GM23338 (cell line): ENCODE measurements at regions not wholly inside any gene's neighbourhood (a gene's known extent, or its start where the extent isn't known, plus 50 kb on each side); places are given as distances from the start of the nearest gene placed in this dataset.

Experiments
- ATAC-seq: fragments of 200-7000 bp; cut with Tn5 transposase; 3 replicates; pipeline ENCODE4 v1.9.1; 2020
- DNase-seq: peaks from one replicate; pipeline ENCODE4 v3.0.0-alpha.2; 2015; ENCODE audit warnings: low spot score
- H2AFZ ChIP-seq: fragments of 200-600 bp; sonication (generic); 2 replicates; pipeline ENCODE4 v1.8.0; 2016; ENCODE audit warnings: antibody characterized with exemption, mild to moderate bottlenecking, moderate library complexity
- H3F3A ChIP-seq: fragments of 200-600 bp; sonication (generic); replicated peaks from 2 replicates; pipeline ENCODE4 v1.8.0; 2017; ENCODE audit warnings: antibody characterized with exemption, mixed run types, low read depth
- H3K27ac ChIP-seq: fragments of 200-600 bp; sonication (generic); 2 replicates; pipeline ENCODE4 v1.6.1; 2016; ENCODE audit warnings: low read depth
- H3K27me3 ChIP-seq: fragments of 200-600 bp; sonication (generic); 2 replicates; pipeline ENCODE4 v1.8.0; 2016; ENCODE audit warnings: mild to moderate bottlenecking, mixed run types, moderate library complexity; ENCODE audit not compliant: insufficient read depth
- H3K36me3 ChIP-seq: fragments of 200-600 bp; sonication (generic); 2 replicates; pipeline ENCODE4 v1.8.0; 2016; ENCODE audit warnings: mild to moderate bottlenecking; ENCODE audit not compliant: insufficient read depth
- H3K4me1 ChIP-seq: fragments of 200-600 bp; sonication (generic); 2 replicates; pipeline ENCODE4 v1.8.0; 2016; ENCODE audit warnings: mild to moderate bottlenecking, moderate library complexity; ENCODE audit not compliant: insufficient read depth
- H3K4me2 ChIP-seq: fragments of 200-600 bp; sonication (generic); 2 replicates; pipeline ENCODE4 v1.7.1; 2017; ENCODE audit warnings: mixed run types
- H3K4me3 ChIP-seq: fragments of 200-600 bp; sonication (generic); 2 replicates; pipeline ENCODE4 v1.6.1; 2016; ENCODE audit warnings: mixed run types
- H3K79me2 ChIP-seq: fragments of 200-600 bp; sonication (generic); replicated peaks from 2 replicates; pipeline ENCODE4 v1.8.0; 2017; ENCODE audit warnings: mild to moderate bottlenecking; ENCODE audit not compliant: insufficient read depth
- H3K9me2 ChIP-seq: fragments of 200-600 bp; sonication (generic); 2 replicates; pipeline ENCODE4 v1.8.0; 2017; ENCODE audit not compliant: insufficient read depth
- H4K20me1 ChIP-seq: fragments of 200-600 bp; sonication (generic); replicated peaks from 2 replicates; pipeline ENCODE4 v1.8.0; 2017; ENCODE audit warnings: mild to moderate bottlenecking; ENCODE audit not compliant: insufficient read depth
- H3K27ac Mint-ChIP-seq: 2 replicates; pipeline ENCODE4 v1.8.0; 2020; ENCODE audit warnings: inconsistent platforms, mild to moderate bottlenecking, moderate library complexity, mixed read lengths
- H3K27me3 Mint-ChIP-seq: 3 replicates; pipeline ENCODE4 v1.8.0; 2022; ENCODE audit warnings: low read depth, mild to moderate bottlenecking, moderate library complexity, mixed read lengths, inconsistent platforms; ENCODE audit not compliant: insufficient read depth, poor library complexity
- H3K36me3 Mint-ChIP-seq: 3 replicates; pipeline ENCODE4 v1.8.0; 2021; ENCODE audit warnings: low read depth, mild to moderate bottlenecking, inconsistent platforms, moderate library complexity, mixed read lengths
- H3K4me1 Mint-ChIP-seq: 3 replicates; pipeline ENCODE4 v1.8.0; 2020; ENCODE audit warnings: mild to moderate bottlenecking, inconsistent platforms, mixed read lengths
- H3K4me3 Mint-ChIP-seq: 3 replicates; pipeline ENCODE4 v1.8.0; 2021; ENCODE audit warnings: moderate library complexity, mild to moderate bottlenecking, inconsistent platforms, mixed read lengths
- H3K9me3 Mint-ChIP-seq: 3 replicates; pipeline ENCODE4 v1.8.0; 2020; ENCODE audit warnings: moderate library complexity, mild to moderate bottlenecking, inconsistent platforms, mixed read lengths
- CREB1 ChIP-seq: fragments of 250-450 bp; sonication (Bioruptor Pico); IDR thresholded peaks from 2 replicates; pipeline ENCODE4 v1.5.0; 2020; ENCODE audit warnings: low read depth, mild to moderate bottlenecking, moderate library complexity
- EZH2phosphoT487 ChIP-seq: fragments of 200-600 bp; sonication (generic); IDR thresholded peaks from one replicate; pipeline ENCODE4 v1.8.1; 2018; ENCODE audit warnings: antibody characterized with exemption; ENCODE audit not compliant: unreplicated experiment
- JUNB ChIP-seq: IDR thresholded peaks from one replicate; pipeline ENCODE4 v1.6.1; 2016; ENCODE audit warnings: antibody characterized with exemption; ENCODE audit not compliant: unreplicated experiment
- NANOG ChIP-seq: IDR thresholded peaks from 2 replicates; pipeline ENCODE4 v1.6.1; 2016; ENCODE audit warnings: antibody characterized with exemption, borderline replicate concordance
- REST ChIP-seq: IDR thresholded peaks from one replicate; pipeline ENCODE4 v1.6.1; 2018; ENCODE audit warnings: antibody characterized with exemption; ENCODE audit not compliant: unreplicated experiment
- STAT1 ChIP-seq: IDR thresholded peaks from one replicate; pipeline ENCODE4 v1.6.1; 2016; ENCODE audit warnings: antibody characterized with exemption; ENCODE audit not compliant: unreplicated experiment
- ZNF114 ChIP-seq: fragments of 250-450 bp; sonication (Bioruptor Pico); IDR thresholded peaks from 2 replicates; pipeline ENCODE4 v1.5.0; 2020; ENCODE audit warnings: mild to moderate bottlenecking, moderate library complexity
- TF ChIP-seq, protein P1 (sequence below), 2 experiments: fragments of 200-600 bp in 1 of 2; sonication (generic) in 1 of 2; conservative IDR thresholded peaks; 2 replicates each; pipeline versions ENCODE4 v1.5.1 to v1.6.1; 2016 to 2017; ENCODE audit warnings: antibody characterized with exemption in 2 of 2, low read depth in 2 of 2, mild to moderate bottlenecking in 2 of 2, moderate library complexity in 1 of 2
- TF ChIP-seq, protein P2 (sequence below): fragments of 250-450 bp; sonication (Bioruptor Pico); IDR thresholded peaks from 2 replicates; pipeline ENCODE4 v1.5.0; 2020; ENCODE audit warnings: mild to moderate bottlenecking, moderate library complexity

- TF ChIP-seq REST = no peak
- TF ChIP-seq, protein P1, sequence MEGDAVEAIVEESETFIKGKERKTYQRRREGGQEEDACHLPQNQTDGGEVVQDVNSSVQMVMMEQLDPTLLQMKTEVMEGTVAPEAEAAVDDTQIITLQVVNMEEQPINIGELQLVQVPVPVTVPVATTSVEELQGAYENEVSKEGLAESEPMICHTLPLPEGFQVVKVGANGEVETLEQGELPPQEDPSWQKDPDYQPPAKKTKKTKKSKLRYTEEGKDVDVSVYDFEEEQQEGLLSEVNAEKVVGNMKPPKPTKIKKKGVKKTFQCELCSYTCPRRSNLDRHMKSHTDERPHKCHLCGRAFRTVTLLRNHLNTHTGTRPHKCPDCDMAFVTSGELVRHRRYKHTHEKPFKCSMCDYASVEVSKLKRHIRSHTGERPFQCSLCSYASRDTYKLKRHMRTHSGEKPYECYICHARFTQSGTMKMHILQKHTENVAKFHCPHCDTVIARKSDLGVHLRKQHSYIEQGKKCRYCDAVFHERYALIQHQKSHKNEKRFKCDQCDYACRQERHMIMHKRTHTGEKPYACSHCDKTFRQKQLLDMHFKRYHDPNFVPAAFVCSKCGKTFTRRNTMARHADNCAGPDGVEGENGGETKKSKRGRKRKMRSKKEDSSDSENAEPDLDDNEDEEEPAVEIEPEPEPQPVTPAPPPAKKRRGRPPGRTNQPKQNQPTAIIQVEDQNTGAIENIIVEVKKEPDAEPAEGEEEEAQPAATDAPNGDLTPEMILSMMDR (conservative IDR thresholded peaks at IDR 0.05; ENCODE audit: low read depth in 2 of 2) = no peak
These were observed 338.1 kb downstream of the ACTR3B start (continued) for GRCh38 chr7:153097511-153098201.

DNA sequence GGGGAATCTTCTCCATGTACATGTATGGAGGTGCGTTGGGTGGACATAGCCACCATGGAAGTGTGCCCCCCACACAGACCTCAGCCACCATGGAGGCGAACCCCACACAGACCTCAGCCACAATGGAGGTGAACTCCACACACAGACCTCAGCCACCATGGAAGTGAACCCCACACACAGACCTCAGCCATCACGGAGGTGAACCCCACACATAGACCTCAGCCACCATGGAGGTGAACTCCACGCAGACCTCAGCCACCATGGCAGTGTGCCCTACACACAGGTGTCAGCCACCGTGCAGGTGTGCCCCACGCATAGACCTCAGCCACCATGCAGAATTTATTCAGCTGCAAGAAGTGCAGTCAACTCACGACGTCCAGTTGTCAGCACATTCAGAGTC, 339.7 kb downstream of the ACTR3B start:
- Mint-ChIP-seq H3K4me3 (no peak overlapping the region), H3K27ac (no peak overlapping the region), H3K9me3 (peaks cover 8% of the 10 kb centered on the region), H3K36me3 (no peaks in the 10 kb centered on the region; the same call in 2 of the 3 replicates), H3K4me1 (no peaks in the 10 kb centered on the region), H3K27me3 (peaks cover 2% of the 10 kb centered on the region)
- Histone ChIP-seq H3F3A (no peaks in the 10 kb centered on the region), H3K79me2 (no peaks in the 10 kb centered on the region), H3K36me3 (no peaks in the 10 kb centered on the region), H3K27ac (no peak overlapping the region), H4K20me1 (no peaks in the 10 kb centered on the region), H3K27me3 (no peaks in the 10 kb centered on the region), H3K4me1 (no peaks in the 10 kb centered on the region), H3K4me2 (no peak overlapping the region), H3K9me2 (no peaks in the 10 kb centered on the region), H2AFZ (no peak overlapping the region), H3K4me3 (no peak overlapping the region)
- ATAC-seq (no peak), DNase-seq (no peak)
- no peak for TF ChIP-seq ZNF114
- no peak for TF ChIP-seq STAT1
- no peak for TF ChIP-seq CREB1 (CRISPR knock-in tag)
- no peak for TF ChIP-seq REST
- TF ChIP-seq NANOG = no peak
- no peak for TF ChIP-seq EZH2phosphoT487
- no peak for TF ChIP-seq JUNB
- TF ChIP-seq, protein P2, sequence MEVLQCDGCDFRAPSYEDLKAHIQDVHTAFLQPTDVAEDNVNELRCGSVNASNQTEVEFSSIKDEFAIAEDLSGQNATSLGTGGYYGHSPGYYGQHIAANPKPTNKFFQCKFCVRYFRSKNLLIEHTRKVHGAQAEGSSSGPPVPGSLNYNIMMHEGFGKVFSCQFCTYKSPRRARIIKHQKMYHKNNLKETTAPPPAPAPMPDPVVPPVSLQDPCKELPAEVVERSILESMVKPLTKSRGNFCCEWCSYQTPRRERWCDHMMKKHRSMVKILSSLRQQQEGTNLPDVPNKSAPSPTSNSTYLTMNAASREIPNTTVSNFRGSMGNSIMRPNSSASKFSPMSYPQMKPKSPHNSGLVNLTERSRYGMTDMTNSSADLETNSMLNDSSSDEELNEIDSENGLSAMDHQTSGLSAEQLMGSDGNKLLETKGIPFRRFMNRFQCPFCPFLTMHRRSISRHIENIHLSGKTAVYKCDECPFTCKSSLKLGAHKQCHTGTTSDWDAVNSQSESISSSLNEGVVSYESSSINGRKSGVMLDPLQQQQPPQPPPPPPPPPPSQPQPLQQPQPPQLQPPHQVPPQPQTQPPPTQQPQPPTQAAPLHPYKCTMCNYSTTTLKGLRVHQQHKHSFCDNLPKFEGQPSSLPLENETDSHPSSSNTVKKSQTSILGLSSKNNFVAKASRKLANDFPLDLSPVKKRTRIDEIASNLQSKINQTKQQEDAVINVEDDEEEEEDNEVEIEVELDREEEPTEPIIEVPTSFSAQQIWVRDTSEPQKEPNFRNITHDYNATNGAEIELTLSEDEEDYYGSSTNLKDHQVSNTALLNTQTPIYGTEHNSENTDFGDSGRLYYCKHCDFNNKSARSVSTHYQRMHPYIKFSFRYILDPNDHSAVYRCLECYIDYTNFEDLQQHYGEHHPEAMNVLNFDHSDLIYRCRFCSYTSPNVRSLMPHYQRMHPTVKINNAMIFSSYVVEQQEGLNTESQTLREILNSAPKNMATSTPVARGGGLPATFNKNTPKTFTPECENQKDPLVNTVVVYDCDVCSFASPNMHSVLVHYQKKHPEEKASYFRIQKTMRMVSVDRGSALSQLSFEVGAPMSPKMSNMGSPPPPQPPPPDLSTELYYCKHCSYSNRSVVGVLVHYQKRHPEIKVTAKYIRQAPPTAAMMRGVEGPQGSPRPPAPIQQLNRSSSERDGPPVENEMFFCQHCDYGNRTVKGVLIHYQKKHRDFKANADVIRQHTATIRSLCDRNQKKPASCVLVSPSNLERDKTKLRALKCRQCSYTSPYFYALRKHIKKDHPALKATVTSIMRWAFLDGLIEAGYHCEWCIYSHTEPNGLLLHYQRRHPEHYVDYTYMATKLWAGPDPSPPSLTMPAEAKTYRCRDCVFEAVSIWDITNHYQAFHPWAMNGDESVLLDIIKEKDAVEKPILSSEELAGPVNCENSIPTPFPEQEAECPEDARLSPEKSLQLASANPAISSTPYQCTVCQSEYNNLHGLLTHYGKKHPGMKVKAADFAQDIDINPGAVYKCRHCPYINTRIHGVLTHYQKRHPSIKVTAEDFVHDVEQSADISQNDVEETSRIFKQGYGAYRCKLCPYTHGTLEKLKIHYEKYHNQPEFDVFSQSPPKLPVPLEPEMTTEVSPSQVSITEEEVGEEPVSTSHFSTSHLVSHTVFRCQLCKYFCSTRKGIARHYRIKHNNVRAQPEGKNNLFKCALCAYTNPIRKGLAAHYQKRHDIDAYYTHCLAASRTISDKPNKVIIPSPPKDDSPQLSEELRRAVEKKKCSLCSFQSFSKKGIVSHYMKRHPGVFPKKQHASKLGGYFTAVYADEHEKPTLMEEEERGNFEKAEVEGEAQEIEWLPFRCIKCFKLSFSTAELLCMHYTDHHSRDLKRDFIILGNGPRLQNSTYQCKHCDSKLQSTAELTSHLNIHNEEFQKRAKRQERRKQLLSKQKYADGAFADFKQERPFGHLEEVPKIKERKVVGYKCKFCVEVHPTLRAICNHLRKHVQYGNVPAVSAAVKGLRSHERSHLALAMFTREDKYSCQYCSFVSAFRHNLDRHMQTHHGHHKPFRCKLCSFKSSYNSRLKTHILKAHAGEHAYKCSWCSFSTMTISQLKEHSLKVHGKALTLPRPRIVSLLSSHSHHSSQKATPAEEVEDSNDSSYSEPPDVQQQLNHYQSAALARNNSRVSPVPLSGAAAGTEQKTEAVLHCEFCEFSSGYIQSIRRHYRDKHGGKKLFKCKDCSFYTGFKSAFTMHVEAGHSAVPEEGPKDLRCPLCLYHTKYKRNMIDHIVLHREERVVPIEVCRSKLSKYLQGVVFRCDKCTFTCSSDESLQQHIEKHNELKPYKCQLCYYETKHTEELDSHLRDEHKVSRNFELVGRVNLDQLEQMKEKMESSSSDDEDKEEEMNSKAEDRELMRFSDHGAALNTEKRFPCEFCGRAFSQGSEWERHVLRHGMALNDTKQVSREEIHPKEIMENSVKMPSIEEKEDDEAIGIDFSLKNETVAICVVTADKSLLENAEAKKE (CRISPR knock-in tag) = no peak
